GM23248 (cell line): ENCODE measurements at regions not wholly inside any gene's neighbourhood (a gene's known extent, or its start where the extent isn't known, plus 50 kb on each side); places are given as distances from the start of the nearest gene placed in this dataset.

ENCODE experiments used
- DNase-seq: peaks from one replicate; pipeline ENCODE4 v3.0.0-alpha.2; 2015
- H2AFZ ChIP-seq: fragments of 200-600 bp; sonication (generic); 2 replicates; pipeline ENCODE4 v1.6.1; 2016; ENCODE audit warnings: antibody characterized with exemption
- H3F3A ChIP-seq: fragments of 200-600 bp; sonication (generic); 2 replicates; pipeline ENCODE4 v1.6.1; 2016; ENCODE audit warnings: mild to moderate bottlenecking, antibody characterized with exemption, mixed run types; ENCODE audit not compliant: insufficient read depth
- H3K27ac ChIP-seq: fragments of 200-600 bp; sonication (generic); 2 replicates; pipeline ENCODE4 v1.5.1; 2016; ENCODE audit warnings: mild to moderate bottlenecking
- H3K27me3 ChIP-seq: fragments of 200-600 bp; sonication (generic); replicated peaks from 2 replicates; pipeline ENCODE4 v1.6.1; 2016; ENCODE audit warnings: mild to moderate bottlenecking; ENCODE audit not compliant: insufficient read depth
- H3K36me3 ChIP-seq: fragments of 200-600 bp; sonication (generic); 2 replicates; pipeline ENCODE4 v1.6.1; 2016; ENCODE audit warnings: low read depth, mild to moderate bottlenecking
- H3K4me1 ChIP-seq: fragments of 200-600 bp; sonication (generic); 2 replicates; pipeline ENCODE4 v1.6.1; 2016; ENCODE audit warnings: mild to moderate bottlenecking; ENCODE audit not compliant: insufficient read depth
- H3K4me2 ChIP-seq: fragments of 200-600 bp; sonication (generic); one replicate; pipeline ENCODE4 v1.6.1; 2016; ENCODE audit warnings: mild to moderate bottlenecking; ENCODE audit not compliant: unreplicated experiment
- H3K4me3 ChIP-seq: fragments of 200-600 bp; sonication (generic); 2 replicates; pipeline ENCODE4 v1.5.1; 2016; ENCODE audit warnings: mild to moderate bottlenecking
- H3K79me2 ChIP-seq: fragments of 200-600 bp; sonication (generic); 2 replicates; pipeline ENCODE4 v1.6.1; 2016; ENCODE audit warnings: mild to moderate bottlenecking; ENCODE audit not compliant: insufficient read depth
- H3K9ac ChIP-seq: fragments of 200-600 bp; sonication (generic); 2 replicates; pipeline ENCODE4 v1.6.1; 2016; ENCODE audit warnings: mild to moderate bottlenecking
- H3K9me2 ChIP-seq: fragments of 200-600 bp; sonication (generic); 2 replicates; pipeline ENCODE4 v1.6.1; 2016; ENCODE audit warnings: mixed run types, mild to moderate bottlenecking, moderate library complexity; ENCODE audit not compliant: insufficient read depth
- H3K9me3 ChIP-seq: fragments of 200-600 bp; sonication (generic); one replicate; pipeline ENCODE4 v1.6.1; 2017; ENCODE audit warnings: low read depth
- H4K20me1 ChIP-seq: fragments of 200-600 bp; sonication (generic); 2 replicates; pipeline ENCODE4 v1.6.0; 2016; ENCODE audit not compliant: insufficient read depth
- EZH2 ChIP-seq: fragments of 200-600 bp; sonication (generic); IDR thresholded peaks from 2 replicates; pipeline ENCODE4 v1.6.1; 2018; ENCODE audit warnings: antibody characterized with exemption, mild to moderate bottlenecking; ENCODE audit not compliant: insufficient read depth, poor library complexity, severe bottlenecking
- EZH2phosphoT487 ChIP-seq: fragments of 200-600 bp; sonication (generic); IDR thresholded peaks from 2 replicates; pipeline ENCODE4 v1.6.1; 2018; ENCODE audit warnings: antibody characterized with exemption, moderate library complexity, mild to moderate bottlenecking, low read depth; ENCODE audit not compliant: insufficient read depth
- WGBS, 2 experiments: methylation state at CpG; one replicate each; pipeline ENCODE4 v1.1.6; 2015 to 2017; ENCODE audit warnings: low lambda C conversion rate in 2 of 2, low coverage in 1 of 2; ENCODE audit errors: missing lambda C conversion rate in 2 of 2; 5-methylcytosine and 5-hydroxymethylcytosine counted together
- in situ Hi-C: fragments of 300-500 bp; cut with MboI; formaldehyde crosslinking; loops from 2 replicates; pipeline ENCODE4 v1.15.0; 2020

GRCh38 chr5:106205916-106206571 is 1464.7 kb downstream of the EFNA5 start:
- Histone ChIP-seq H3K4me3 (no peak overlapping the region), H3F3A (no peaks in the 10 kb centered on the region), H3K9me2 (no peaks in the 10 kb centered on the region), H3K27me3 (no peaks in the 10 kb centered on the region), H3K79me2 (no peaks in the 10 kb centered on the region), H3K9ac (no peak overlapping the region), H4K20me1 (no peaks in the 10 kb centered on the region), H3K4me1 (no peaks in the 10 kb centered on the region), H3K4me2 (no peak overlapping the region), H2AFZ (no peak overlapping the region), H3K36me3 (no peaks in the 10 kb centered on the region), H3K9me3 (no peaks in the 10 kb centered on the region), H3K27ac (no peak overlapping the region)
- 67 to 68% methylated on average over 16 to 25 of the region's 25 CpGs for WGBS, 2 experiments
- TF ChIP-seq EZH2 (no peak), EZH2phosphoT487 (no peak)
- in situ Hi-C loops, result no loop called here
- DNase-seq, result no peak

- no peaks in the 10 kb centered on the region for H3K4me1 ChIP-seq
- no peak for TF ChIP-seq EZH2
- TF ChIP-seq EZH2phosphoT487, result no peak
- H3K9ac ChIP-seq, result no peak overlapping the region
- H3K4me2 ChIP-seq, result no peak overlapping the region
- H2AFZ ChIP-seq, result no peak overlapping the region
- no peak overlapping the region for H3K4me3 ChIP-seq
- H3K36me3 ChIP-seq, result no peaks in the 10 kb centered on the region
- H3K9me2 ChIP-seq, result no peaks in the 10 kb centered on the region
- H4K20me1 ChIP-seq, result no peaks in the 10 kb centered on the region
- no peaks in the 10 kb centered on the region for H3K27me3 ChIP-seq
- in situ Hi-C loops, result no loop called here
- no peaks in the 10 kb centered on the region for H3K9me3 ChIP-seq
- H3K27ac ChIP-seq, result no peak overlapping the region
- DNase-seq, result no peak
- H3K79me2 ChIP-seq, result no peaks in the 10 kb centered on the region
- WGBS, 2 experiments, result 51 to 56% methylated on average over 2 of the region's 2 CpGs
- no peaks in the 10 kb centered on the region for H3F3A ChIP-seq
Measured at GRCh38 chr5:106202035-106202434, 1468.7 kb downstream of the EFNA5 start.

GRCh38 chr5:106200971-106201370 is 1469.8 kb downstream of the EFNA5 start:
- no peak for DNase-seq
- Histone ChIP-seq H3K4me3 (no peak overlapping the region), H2AFZ (no peak overlapping the region), H3K79me2 (no peaks in the 10 kb centered on the region), H3K4me1 (no peaks in the 10 kb centered on the region), H3K9ac (no peak overlapping the region), H3K36me3 (no peaks in the 10 kb centered on the region), H3K27me3 (no peaks in the 10 kb centered on the region), H3F3A (no peaks in the 10 kb centered on the region), H4K20me1 (no peaks in the 10 kb centered on the region), H3K9me2 (no peaks in the 10 kb centered on the region), H3K27ac (no peak overlapping the region), H3K9me3 (no peaks in the 10 kb centered on the region), H3K4me2 (no peak overlapping the region)
- WGBS, 2 experiments, result 28% methylated on average over 4 of the region's 4 CpGs
- in situ Hi-C loops, result no loop called here
- TF ChIP-seq EZH2 (no peak), EZH2phosphoT487 (no peak)

- no peaks in the 10 kb centered on the region for H3K27me3 ChIP-seq
- H3K4me2 ChIP-seq, result no peak overlapping the region
- no peak for DNase-seq
- H3K4me3 ChIP-seq, result no peak overlapping the region
- no peaks in the 10 kb centered on the region for H4K20me1 ChIP-seq
- no peaks in the 10 kb centered on the region for H3K36me3 ChIP-seq
- H2AFZ ChIP-seq, result no peak overlapping the region
- TF ChIP-seq EZH2phosphoT487 (no peak), EZH2 (no peak)
- H3K4me1 ChIP-seq, result no peaks in the 10 kb centered on the region
- 24 to 27% methylated on average over 5 of the region's 5 CpGs for WGBS, 2 experiments
- H3K27ac ChIP-seq, result no peak overlapping the region
- H3K9me2 ChIP-seq, result no peaks in the 10 kb centered on the region
- in situ Hi-C loops, result no loop called here
- H3K9ac ChIP-seq, result no peak overlapping the region
- H3F3A ChIP-seq, result no peaks in the 10 kb centered on the region
- no peaks in the 10 kb centered on the region for H3K79me2 ChIP-seq
- no peaks in the 10 kb centered on the region for H3K9me3 ChIP-seq
Measured at GRCh38 chr5:106195679-106196474, 1474.9 kb downstream of the EFNA5 start.
